Motor neuron (in vitro differentiated cells): ENCODE measurements at regions not wholly inside any gene's neighbourhood (a gene's known extent, or its start where the extent isn't known, plus 50 kb on each side); places are given as distances from the start of the nearest gene placed in this dataset.

ENCODE experiments used
- ATAC-seq, 8 experiments: fragments of 200-7000 bp; cut with Tn5 transposase; replicated peaks in 6 of 8; 2 replicates each; pipeline ENCODE4 v1.8.0; 2021; ENCODE audit warnings: mild to moderate bottlenecking in 8 of 8, moderate library complexity in 8 of 8
- H3K27ac ChIP-seq, 2 donors: fragments of 250-450 bp; sonication (Bioruptor Pico); 2 replicates each; pipeline ENCODE4 v1.9.0; 2021; ENCODE audit warnings: antibody characterized with exemption in 2 of 2, mild to moderate bottlenecking in 2 of 2, moderate library complexity in 1 of 2
- H3K4me1 ChIP-seq, 2 donors: fragments of 250-450 bp; sonication (Bioruptor Pico); replicated peaks in 1 of 2; 2 replicates each; pipeline ENCODE4 v1.6.1; 2021; ENCODE audit warnings: antibody characterized with exemption in 2 of 2, mild to moderate bottlenecking in 2 of 2, moderate library complexity in 1 of 2
- H3K4me3 ChIP-seq, 5 donors: fragments of 250-450 bp; sonication (Bioruptor Pico); 2 replicates each; pipeline ENCODE4 v1.9.0; 2021; ENCODE audit warnings: antibody characterized with exemption in 5 of 5, mild to moderate bottlenecking in 5 of 5, moderate library complexity in 4 of 5
- WGBS, 10 experiments: fragments of 450-650 bp; shearing (Covaris generic); methylation state at CpG; one replicate each; pipeline ENCODE4 v1.0.0; 2022; 5-methylcytosine and 5-hydroxymethylcytosine counted together
- in situ Hi-C, 9 experiments: fragments of 400-800 bp; cut with MboI; loops; one replicate each; pipeline ENCODE4 v1.15.0; 2021; ENCODE audit warnings: low sequenced_read_pairs in 9 of 9, low pct_unique_long_range_greater_than_20kb in 2 of 9; ENCODE audit not compliant: unreplicated experiment in 9 of 9

DNA sequence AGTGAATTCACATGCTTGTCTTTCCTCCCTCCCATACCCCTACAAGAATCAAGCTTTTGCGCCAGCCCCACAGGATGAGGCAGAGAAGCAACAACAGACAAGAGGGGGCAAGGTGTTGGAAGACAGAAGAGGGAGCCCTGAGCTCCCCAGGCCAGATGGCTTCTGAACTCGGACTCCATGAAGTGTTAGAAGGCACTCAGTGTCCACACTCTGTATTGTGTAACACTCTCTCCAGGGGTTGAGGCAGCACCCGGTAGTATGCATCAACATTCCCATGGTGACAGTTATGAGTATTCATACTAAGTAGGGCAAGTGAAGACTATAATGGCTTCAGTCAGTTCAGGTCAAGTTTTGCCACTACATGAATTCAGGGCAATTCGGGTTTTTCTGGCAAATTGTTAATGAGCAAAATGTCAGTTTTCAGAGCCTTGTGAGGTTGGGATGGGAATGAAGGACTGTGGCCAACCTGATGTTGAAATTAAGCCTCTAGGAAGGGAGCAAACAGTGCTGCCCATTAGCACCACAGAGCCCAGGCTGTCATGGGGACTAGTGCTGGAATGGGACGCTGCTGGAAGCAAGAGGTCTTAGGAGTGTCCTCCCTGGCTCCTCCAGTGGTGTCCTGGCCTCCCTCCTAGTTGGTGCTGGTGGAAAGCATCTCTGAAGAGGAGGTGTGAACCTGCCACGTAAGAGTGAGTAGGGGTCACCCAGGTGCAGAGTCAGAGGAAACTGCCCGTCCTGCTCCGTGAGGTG, 79.4 kb downstream of the KLF15 start:
- peak in 3 of 8 experiments; percentile 48 to 79 (median 53) for ATAC-seq
- no peak overlapping the region for H3K27ac ChIP-seq
- in situ Hi-C loops: no loop called here
- 33 to 90% (median 78%) methylated on average over 1 to 5 of the region's 8 CpGs; no CpG with 5 or more reads in 4 of the 10 experiments for WGBS, 10 experiments
- H3K4me1 ChIP-seq: no peaks in the 10 kb centered on the region
- H3K4me3 ChIP-seq: no peak overlapping the region

DNA sequence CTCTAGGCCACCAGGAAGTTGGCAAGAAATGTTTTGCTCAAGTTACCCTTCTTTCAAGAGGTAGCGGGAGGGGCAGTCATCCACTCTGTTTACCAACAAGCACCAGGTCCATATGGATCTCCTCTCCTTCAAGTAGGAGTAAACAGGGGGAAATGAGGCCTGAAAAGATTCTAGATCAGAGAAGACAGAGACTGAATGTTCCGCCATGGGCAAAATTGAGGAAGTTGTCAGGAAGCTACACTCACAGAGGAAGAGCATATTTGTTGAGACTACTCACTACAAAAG, 81.6 kb downstream of the KLF15 start:
- in situ Hi-C loops: no loop called here
- no peak for ATAC-seq
- Histone ChIP-seq H3K4me3 (no peak overlapping the region), H3K27ac (no peak overlapping the region), H3K4me1 (no peaks in the 10 kb centered on the region)
- WGBS, 10 experiments: 75 to 100% (median 100%) methylated on average over 1 to 2 of the region's 2 CpGs; no CpG with 5 or more reads in 3 of the 10 experiments

DNA sequence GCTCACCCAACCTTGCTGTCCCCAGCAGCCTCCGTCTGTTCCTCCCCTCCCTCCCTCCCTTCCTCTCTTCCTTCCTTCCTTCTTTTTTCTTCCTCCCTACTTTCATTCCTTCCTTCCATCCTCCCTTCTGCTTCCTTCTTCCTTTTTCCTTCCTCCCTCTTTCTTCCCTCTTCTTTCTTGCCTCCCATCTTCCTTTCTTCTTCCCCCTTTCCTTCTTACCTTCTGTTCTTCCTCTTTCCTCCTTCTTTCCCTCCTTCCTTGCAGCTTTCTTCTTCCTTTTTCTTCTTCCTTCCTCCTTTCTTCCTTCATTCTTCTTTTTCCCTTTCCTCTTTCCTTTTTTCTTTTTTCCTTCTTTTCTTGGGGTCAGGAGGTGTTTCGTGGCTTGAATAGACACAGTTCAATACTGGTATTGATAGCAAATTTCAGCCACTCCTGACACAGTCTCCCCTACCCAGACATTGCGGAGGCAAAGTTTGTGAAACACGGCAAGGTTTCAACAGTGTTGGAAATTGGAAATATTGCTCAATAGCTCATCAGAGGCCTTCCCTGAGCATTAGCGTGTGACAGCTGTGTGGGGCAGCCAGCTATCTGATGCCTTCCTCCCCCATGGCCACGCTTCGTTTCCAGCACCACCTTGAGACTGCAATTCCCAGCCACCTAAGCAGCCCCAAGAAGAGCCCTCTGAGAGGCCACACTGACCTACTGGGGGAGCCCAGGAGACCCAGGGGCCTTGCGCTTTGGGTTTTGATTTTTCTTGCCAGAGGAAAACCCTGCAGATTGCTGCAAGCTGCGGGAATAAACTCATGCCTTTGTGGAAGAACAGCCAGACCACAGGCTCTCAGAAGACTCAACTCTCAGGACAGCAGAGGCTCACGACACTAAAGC, 82.2 kb downstream of the KLF15 start:
- no peak for ATAC-seq
- Histone ChIP-seq H3K4me3 (no peak overlapping the region), H3K4me1 (no peaks in the 10 kb centered on the region), H3K27ac (no peak overlapping the region)
- in situ Hi-C loops: no loop called here
- 41 to 97% (median 83%) methylated on average over 1 to 8 of the region's 10 CpGs for WGBS, 10 experiments

DNA sequence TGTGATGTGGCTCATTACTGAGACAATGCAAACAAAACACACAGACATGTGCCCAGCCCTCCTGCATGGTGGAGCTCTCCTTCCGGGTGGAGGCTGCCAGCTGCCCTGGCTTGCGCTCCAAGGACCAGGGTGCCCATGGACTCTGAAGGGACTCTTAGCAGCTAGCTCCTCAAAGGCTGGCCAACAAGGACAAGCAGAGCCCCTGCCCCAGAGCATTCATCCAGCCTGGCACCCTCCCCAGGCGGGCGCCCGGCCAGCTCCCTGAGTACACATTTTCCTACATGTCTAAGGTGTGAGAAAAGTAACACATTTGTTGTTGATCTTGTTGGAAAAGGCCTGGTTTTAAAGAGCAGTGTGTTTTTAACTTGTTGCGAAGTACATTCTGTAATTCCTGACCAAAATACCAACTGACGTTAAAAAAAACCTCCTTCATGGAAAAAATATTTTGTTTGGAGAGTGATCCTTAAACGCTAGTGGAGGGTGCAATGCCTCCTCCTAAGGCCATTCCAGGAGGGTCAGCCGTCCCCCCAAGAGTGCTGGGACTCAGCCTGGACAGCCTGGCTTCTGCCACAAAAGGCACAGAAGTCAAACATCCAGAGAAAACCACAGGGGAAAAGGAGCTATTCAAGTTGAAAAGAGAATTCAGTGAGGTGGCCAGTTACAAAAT, 86.9 kb downstream of the KLF15 start:
- in situ Hi-C loops: no loop called here
- WGBS, 10 experiments: 19 to 94% (median 82%) methylated on average over 1 to 7 of the region's 9 CpGs; no CpG with 5 or more reads in 1 of the 10 experiments
- peak in 1 of 8 experiments; percentile 65 for ATAC-seq
- H3K4me3 ChIP-seq: no peak overlapping the region
- peaks cover 8 to 13% of the 10 kb centered on the region in 2 donors for H3K4me1 ChIP-seq
- no peak overlapping the region for H3K27ac ChIP-seq

DNA sequence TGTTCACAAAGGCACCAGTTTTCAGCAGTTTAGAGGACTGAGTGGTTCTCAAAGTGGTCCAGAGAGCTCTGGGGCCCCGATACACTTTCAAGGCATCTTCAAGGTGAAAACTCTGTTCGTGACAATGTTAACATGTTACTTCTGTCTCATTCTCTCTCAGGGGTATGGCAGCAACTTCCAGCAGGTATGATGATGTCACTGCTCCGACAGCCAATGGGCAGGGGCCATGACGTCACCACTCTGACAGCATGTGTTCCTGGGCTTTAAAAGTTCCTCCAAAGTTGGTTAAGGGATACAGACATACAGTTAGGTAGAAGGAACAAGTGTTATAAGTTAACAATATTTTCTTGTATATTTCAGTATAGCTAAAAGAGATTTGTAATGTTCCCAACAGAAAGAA, 87.9 kb downstream of the KLF15 start:
- Histone ChIP-seq H3K4me1 (peaks cover 8 to 19% of the 10 kb centered on the region in 2 donors), H3K4me3 (no peak overlapping the region), H3K27ac (no peak overlapping the region)
- in situ Hi-C loops: no loop called here
- 0 to 100% (median 81%) methylated on average over 1 to 4 of the region's 4 CpGs; no CpG with 5 or more reads in 4 of the 10 experiments for WGBS, 10 experiments
- no peak for ATAC-seq

DNA sequence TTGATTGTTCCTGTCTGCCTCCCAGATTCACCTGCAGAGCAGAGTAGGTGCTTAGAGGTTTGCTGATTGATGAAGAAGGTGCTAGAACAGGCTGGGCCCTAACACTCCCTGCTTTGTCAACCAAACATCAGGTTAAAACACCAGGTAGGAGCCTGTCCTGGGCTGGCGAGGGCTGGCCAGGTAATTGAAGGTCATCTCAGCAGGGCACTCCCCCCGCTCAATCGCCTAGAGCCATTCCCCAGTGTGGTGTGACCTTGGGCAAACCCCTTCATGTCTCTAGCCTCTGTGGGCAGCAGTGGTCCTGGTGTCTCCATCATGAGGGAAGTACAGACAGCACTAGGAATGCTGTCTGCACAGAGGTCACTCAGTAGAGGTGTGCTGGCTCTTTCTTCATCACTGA, 88.3 kb downstream of the KLF15 start:
- in situ Hi-C loops: no loop called here
- no peak overlapping the region for H3K4me3 ChIP-seq
- H3K4me1 ChIP-seq: peaks cover 8 to 19% of the 10 kb centered on the region in 2 donors
- 93% methylated on average over 3 of the region's 3 CpGs; no CpG with 5 or more reads in 9 of the 10 experiments for WGBS, 10 experiments
- H3K27ac ChIP-seq: no peak overlapping the region
- ATAC-seq: no peak

DNA sequence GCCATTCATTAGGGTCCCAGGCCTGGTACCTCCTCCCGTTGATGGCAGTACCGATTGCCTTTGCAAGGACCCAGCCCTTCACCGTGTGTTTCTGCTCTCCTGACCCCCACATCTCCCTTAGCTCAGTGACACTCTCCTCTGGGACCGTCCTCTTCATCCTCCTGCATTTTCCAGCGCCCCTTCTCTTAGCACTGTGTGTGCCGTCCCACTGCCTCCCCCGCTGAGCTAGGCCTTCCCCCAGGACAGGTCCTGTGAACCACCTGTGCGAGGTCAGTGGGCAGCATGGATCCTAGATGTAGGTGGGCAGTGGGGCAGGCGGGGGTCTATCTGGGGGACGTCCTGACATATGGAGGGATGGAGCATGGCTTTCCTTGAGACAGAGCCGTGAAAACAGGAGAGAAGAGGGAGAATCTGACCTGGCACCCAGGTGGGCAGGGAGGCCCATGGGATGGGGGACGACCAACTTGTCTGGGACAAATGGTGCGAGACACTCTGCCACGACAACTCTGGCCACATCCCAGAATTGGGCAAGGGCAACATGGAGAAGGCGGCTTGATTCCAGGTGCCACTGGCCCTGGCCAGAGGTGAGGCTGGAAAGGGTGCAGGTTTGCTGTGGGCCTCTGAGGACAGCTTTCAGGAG, 87.7 kb upstream of the ALDH1L1 start:
- ATAC-seq: no peak
- Histone ChIP-seq H3K27ac (peak overlapping the region; percentile 34 to 70), H3K4me1 (peaks cover 8 to 19% of the 10 kb centered on the region in 2 donors), H3K4me3 (no peak overlapping the region)
- WGBS, 10 experiments: 0 to 100% (median 66%) methylated on average over 1 to 5 of the region's 15 CpGs; no CpG with 5 or more reads in 3 of the 10 experiments
- in situ Hi-C loops: no loop called here

DNA sequence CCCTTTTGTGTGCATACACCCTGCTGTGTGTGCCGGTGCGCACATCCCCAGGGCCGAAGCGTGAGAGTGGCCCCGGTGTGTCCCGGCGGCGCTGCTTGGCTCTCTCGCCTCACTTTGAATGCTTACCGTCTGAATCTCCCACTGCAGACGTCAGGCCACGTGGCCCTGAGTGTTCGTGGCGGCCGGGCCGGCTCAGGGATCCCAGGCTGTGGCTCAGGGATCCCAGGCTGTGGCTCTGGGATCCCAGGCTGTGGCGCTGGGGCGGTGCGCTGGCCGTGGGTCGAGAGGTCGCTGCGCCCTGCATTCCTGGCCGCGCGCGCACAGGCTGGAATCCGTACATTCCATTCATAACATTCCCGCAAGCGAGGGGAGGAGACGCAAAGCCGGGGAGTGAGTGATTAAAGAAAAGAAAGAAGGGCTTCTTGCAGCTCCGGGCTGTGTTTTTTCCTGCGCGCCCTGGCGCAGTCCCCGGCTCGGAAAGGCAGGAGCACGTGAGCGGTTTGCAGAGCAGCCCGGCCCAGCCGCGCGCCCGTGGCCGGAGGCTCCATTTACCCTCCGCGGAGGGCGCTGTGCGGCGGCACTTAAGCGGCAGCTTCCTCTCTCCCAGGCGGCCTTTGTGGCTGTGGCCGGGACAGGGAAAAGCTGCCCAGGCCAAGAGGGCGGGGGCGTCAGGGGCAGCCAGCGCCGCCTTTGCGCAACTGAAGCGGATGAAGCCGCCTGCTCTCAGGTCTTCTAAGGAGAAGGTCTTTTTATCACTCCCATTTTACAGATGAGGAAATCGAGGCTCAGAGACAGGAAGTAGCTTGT, 87.0 kb upstream of the ALDH1L1 start:
- H3K4me3 ChIP-seq: peak overlapping the region; percentile 0 to 17 (median 8)
- H3K27ac ChIP-seq: peak overlapping the region; percentile 34 to 70
- in situ Hi-C loops: no loop called here
- peak; percentile 77 to 95 (median 88) for ATAC-seq
- 0 to 74% (median 19%) methylated on average over 1 to 9 of the region's 62 CpGs; no CpG with 5 or more reads in 4 of the 10 experiments for WGBS, 10 experiments
- peaks cover 8 to 19% of the 10 kb centered on the region in 2 donors for H3K4me1 ChIP-seq

DNA sequence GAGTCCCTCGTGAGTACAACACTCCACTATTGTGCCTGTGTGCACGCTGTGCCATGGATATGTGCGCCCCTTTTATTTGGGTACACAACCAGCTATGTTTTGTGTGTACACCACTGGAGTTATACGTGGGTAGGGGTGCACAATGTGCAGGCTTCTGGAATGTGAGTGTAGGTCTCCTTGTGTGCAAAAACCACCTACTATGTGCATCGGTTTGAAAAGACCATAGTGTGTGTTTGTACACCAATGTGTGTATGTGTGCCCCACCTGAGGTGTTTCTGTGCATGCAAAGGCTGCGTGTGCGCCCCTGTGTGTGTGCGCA, 86.4 kb upstream of the ALDH1L1 start:
- in situ Hi-C loops: no loop called here
- no peak for ATAC-seq
- peaks cover 8 to 19% of the 10 kb centered on the region in 2 donors for H3K4me1 ChIP-seq
- 37 to 84% (median 80%) methylated on average over 2 to 5 of the region's 8 CpGs; no CpG with 5 or more reads in 7 of the 10 experiments for WGBS, 10 experiments
- H3K4me3 ChIP-seq: no peak overlapping the region
- H3K27ac ChIP-seq: peak overlapping the region; percentile 34 to 70

DNA sequence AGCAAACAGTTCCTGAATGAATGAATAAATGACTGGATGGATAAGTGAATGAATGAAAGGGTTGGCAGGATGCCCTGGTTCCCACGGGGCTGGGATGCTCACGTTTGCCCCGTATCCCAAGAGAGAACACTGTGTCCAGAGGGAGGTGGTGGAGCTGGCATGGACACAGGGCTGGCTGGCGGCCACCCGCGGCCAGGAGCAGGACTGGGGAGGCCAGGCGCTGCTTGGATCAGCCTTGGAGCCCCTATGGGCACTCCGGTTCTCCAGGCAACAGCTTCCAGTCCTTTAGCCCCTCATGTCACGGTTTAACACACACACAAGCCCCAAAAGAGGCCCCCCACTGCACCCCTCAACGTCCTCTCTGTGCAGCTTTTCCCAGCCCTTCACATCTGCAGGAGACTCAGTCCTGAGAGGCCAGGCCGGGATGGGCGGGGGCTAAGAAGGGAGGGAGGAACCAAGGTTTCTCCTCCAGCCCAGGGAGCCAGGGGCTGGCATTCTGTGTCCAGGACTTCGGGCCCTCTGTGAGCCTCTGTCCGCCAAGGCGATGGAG, 86.0 kb upstream of the ALDH1L1 start:
- H3K27ac ChIP-seq: peak overlapping the region in 1 of 2 donors; percentile 70
- 71 to 100% (median 97%) methylated on average over 1 to 3 of the region's 15 CpGs; no CpG with 5 or more reads in 4 of the 10 experiments for WGBS, 10 experiments
- peaks cover 12 to 21% of the 10 kb centered on the region in 2 donors for H3K4me1 ChIP-seq
- in situ Hi-C loops: no loop called here
- peak in 7 of 8 experiments; percentile 1 to 36 (median 9) for ATAC-seq
- no peak overlapping the region for H3K4me3 ChIP-seq

DNA sequence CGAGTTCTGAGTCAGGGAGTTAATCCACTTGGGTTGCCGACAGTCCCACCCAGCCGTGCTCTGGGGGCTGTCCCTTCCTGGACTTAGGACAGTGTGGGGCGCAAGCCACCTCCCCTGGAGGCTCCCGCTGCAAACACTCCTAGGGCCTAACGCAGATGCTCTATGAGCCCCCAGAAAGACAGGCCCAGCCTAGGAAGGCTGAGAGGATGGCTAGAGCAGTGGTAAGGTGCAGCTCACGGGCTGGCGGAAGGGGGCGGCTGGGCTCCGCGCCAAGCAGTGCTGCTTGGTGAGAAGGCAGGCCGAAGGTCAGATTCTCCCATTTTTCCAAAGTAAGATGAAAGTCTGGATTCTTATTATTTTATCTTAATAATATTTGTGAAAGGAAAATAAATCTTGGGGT, 84.6 kb upstream of the ALDH1L1 start:
- Histone ChIP-seq H3K4me1 (peaks cover 18 to 26% of the 10 kb centered on the region in 2 donors), H3K4me3 (no peak overlapping the region), H3K27ac (no peak overlapping the region)
- no peak for ATAC-seq
- in situ Hi-C loops: no loop called here
- 20 to 94% (median 88%) methylated on average over 1 to 9 of the region's 12 CpGs; no CpG with 5 or more reads in 4 of the 10 experiments for WGBS, 10 experiments

DNA sequence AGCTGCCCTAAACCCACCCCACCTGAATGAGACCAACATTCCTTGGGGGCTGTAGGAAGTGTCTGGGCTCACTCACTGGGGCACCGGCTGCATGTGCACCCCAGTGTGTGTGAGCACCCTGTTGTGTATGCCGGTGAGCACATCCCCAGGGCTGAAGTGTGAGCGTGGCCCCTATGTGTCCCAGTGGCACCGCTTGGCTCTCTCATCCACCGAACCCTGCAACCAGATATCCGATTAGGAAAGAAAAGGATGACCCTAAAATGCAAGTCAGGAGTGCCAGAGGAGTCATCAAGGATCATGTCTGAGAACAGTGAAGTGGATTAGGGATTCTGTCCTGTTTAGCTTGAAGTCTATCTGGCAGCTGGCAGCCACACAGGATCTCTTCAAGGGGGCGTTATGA, 84.0 kb upstream of the ALDH1L1 start:
- H3K27ac ChIP-seq: no peak overlapping the region
- in situ Hi-C loops: no loop called here
- 0 to 100% (median 84%) methylated on average over 1 to 6 of the region's 7 CpGs; no CpG with 5 or more reads in 2 of the 10 experiments for WGBS, 10 experiments

More for the DNA sequence above, 84.0 kb upstream of the ALDH1L1 start:
- ATAC-seq: no peak
- peaks cover 19 to 31% of the 10 kb centered on the region in 2 donors for H3K4me1 ChIP-seq
- H3K4me3 ChIP-seq: no peak overlapping the region
